ENCODE measurements at regions not wholly inside any gene's neighbourhood (a gene's known extent, or its start where the extent isn't known, plus 50 kb on each side); places are given as distances from the start of the nearest gene placed in this dataset.
A peak's percentile ranks its signal among the peaks of the same experiment; 100 is the strongest.
"Not testable (repeated sequence)": the region's sequence is repeated elsewhere in the genome, so short reads cannot be mapped to it uniquely, and the experiment has no call there.

- not testable (repeated sequence) for H3K4me1 Mint-ChIP-seq, H3K27me3 Mint-ChIP-seq, ATAC-seq, H3K27ac Mint-ChIP-seq, H3K9me3 Mint-ChIP-seq, H3K4me3 Mint-ChIP-seq
- H3K36me3 Mint-ChIP-seq, result peaks cover 12% of the 10 kb centered on the region
These were observed 69.6 kb upstream of the CCDC6 start for GRCh38 chr10:59975918-59976317.

GRCh38 chr10:59971915-59972314 is 65.6 kb upstream of the CCDC6 start:
- H3K9me3 Mint-ChIP-seq, result peaks cover 4% of the 10 kb centered on the region
- no peak overlapping the region for H3K27ac Mint-ChIP-seq
- H3K4me1 Mint-ChIP-seq, result no peaks in the 10 kb centered on the region
- no peaks in the 10 kb centered on the region for H3K36me3 Mint-ChIP-seq
- no peaks in the 10 kb centered on the region for H3K27me3 Mint-ChIP-seq
- H3K4me3 Mint-ChIP-seq, result no peak overlapping the region
- no peak for ATAC-seq

GRCh38 chr10:59970396-59971368 is 64.3 kb upstream of the CCDC6 start:
- no peaks in the 10 kb centered on the region for H3K9me3 Mint-ChIP-seq
- H3K36me3 Mint-ChIP-seq, result no peaks in the 10 kb centered on the region
- no peaks in the 10 kb centered on the region for H3K27me3 Mint-ChIP-seq
- no peaks in the 10 kb centered on the region for H3K4me1 Mint-ChIP-seq
- H3K4me3 Mint-ChIP-seq, result no peak overlapping the region
- ATAC-seq, result peak; percentile 88
- no peak overlapping the region for H3K27ac Mint-ChIP-seq

GRCh38 chr10:59968705-59969104 is 62.3 kb upstream of the CCDC6 start:
- H3K9me3 Mint-ChIP-seq, result no peaks in the 10 kb centered on the region
- no peak overlapping the region for H3K27ac Mint-ChIP-seq
- no peak for ATAC-seq
- H3K27me3 Mint-ChIP-seq, result no peaks in the 10 kb centered on the region
- H3K36me3 Mint-ChIP-seq, result no peaks in the 10 kb centered on the region
- no peak overlapping the region for H3K4me3 Mint-ChIP-seq
- no peaks in the 10 kb centered on the region for H3K4me1 Mint-ChIP-seq

- no peaks in the 10 kb centered on the region for H3K4me1 Mint-ChIP-seq
- no peak overlapping the region for H3K4me3 Mint-ChIP-seq
- H3K9me3 Mint-ChIP-seq, result no peaks in the 10 kb centered on the region
- H3K27me3 Mint-ChIP-seq, result no peaks in the 10 kb centered on the region
- H3K27ac Mint-ChIP-seq, result no peak overlapping the region
- ATAC-seq, result no peak
- no peaks in the 10 kb centered on the region for H3K36me3 Mint-ChIP-seq
These were observed 60.7 kb upstream of the CCDC6 start for GRCh38 chr10:59967079-59967478.

- no peak overlapping the region for H3K4me3 Mint-ChIP-seq
- H3K27ac Mint-ChIP-seq, result no peak overlapping the region
- H3K9me3 Mint-ChIP-seq, result no peaks in the 10 kb centered on the region
- no peaks in the 10 kb centered on the region for H3K36me3 Mint-ChIP-seq
- no peaks in the 10 kb centered on the region for H3K27me3 Mint-ChIP-seq
- H3K4me1 Mint-ChIP-seq, result no peaks in the 10 kb centered on the region
- ATAC-seq, result no peak
These were observed 59.7 kb upstream of the CCDC6 start for GRCh38 chr10:59965899-59966650.

GRCh38 chr10:59962756-59963155 is 56.4 kb upstream of the CCDC6 start:
- H3K27ac Mint-ChIP-seq, result no peak overlapping the region
- no peak overlapping the region for H3K4me3 Mint-ChIP-seq
- ATAC-seq, result no peak
- H3K4me1 Mint-ChIP-seq, result no peaks in the 10 kb centered on the region
- no peaks in the 10 kb centered on the region for H3K27me3 Mint-ChIP-seq
- no peaks in the 10 kb centered on the region for H3K36me3 Mint-ChIP-seq
- H3K9me3 Mint-ChIP-seq, result no peaks in the 10 kb centered on the region

GRCh38 chr10:59960751-59961150 is 54.4 kb upstream of the CCDC6 start:
- Mint-ChIP-seq H3K4me1 (no peaks in the 10 kb centered on the region), H3K27ac (no peak overlapping the region), H3K36me3 (no peaks in the 10 kb centered on the region), H3K27me3 (no peaks in the 10 kb centered on the region), H3K4me3 (no peak overlapping the region), H3K9me3 (no peaks in the 10 kb centered on the region)
- no peak for ATAC-seq

GRCh38 chr10:59959504-59960018 is 53.2 kb upstream of the CCDC6 start:
- Mint-ChIP-seq H3K36me3 (no peaks in the 10 kb centered on the region), H3K4me1 (no peaks in the 10 kb centered on the region), H3K4me3 (no peak overlapping the region), H3K27me3 (no peaks in the 10 kb centered on the region), H3K27ac (no peak overlapping the region), H3K9me3 (no peaks in the 10 kb centered on the region)
- no peak for ATAC-seq

GRCh38 chr10:59958882-59959281 is 52.5 kb upstream of the CCDC6 start:
- no peaks in the 10 kb centered on the region for H3K9me3 Mint-ChIP-seq

GRCh38 chr10:59957975-59958374 is 51.6 kb upstream of the CCDC6 start:
- H3K4me3 Mint-ChIP-seq, result no peak overlapping the region
- H3K36me3 Mint-ChIP-seq, result no peaks in the 10 kb centered on the region
- no peaks in the 10 kb centered on the region for H3K9me3 Mint-ChIP-seq
- no peaks in the 10 kb centered on the region for H3K27me3 Mint-ChIP-seq
- H3K4me1 Mint-ChIP-seq, result no peaks in the 10 kb centered on the region
- no peak for ATAC-seq
- H3K27ac Mint-ChIP-seq, result no peak overlapping the region

More at GRCh38 chr10:59958882-59959281, 52.5 kb upstream of the CCDC6 start:
- Mint-ChIP-seq H3K4me1 (no peaks in the 10 kb centered on the region), H3K36me3 (no peaks in the 10 kb centered on the region), H3K4me3 (no peak overlapping the region), H3K27ac (no peak overlapping the region), H3K27me3 (no peaks in the 10 kb centered on the region)
- ATAC-seq, result no peak
